ENCODE measurements at regions not wholly inside any gene's neighbourhood (a gene's known extent, or its start where the extent isn't known, plus 50 kb on each side); places are given as distances from the start of the nearest gene placed in this dataset.

DNA sequence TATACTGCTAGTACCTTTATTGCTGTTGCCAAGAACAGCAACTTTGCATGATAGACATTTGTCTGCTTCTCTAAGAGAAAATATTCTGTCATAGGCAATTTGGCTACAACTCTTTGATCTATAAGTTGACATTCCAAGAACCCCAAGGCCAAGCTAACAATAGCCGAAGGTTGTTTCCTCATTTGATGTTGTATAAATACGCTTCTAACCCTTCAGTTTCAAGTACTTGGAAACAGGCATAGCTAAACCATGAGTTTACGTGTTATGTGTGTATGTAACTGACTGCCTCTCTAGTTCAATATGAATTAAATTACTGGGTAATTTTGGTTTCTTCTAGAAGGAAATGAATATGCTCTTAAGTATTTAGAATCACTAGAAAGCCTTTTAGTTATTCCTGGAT lies 1034.0 kb downstream of the TLE4 start (continued):
- no peak for TF ChIP-seq REST (IDR thresholded peaks at IDR 0.05; ENCODE audit: borderline replicate concordance)
- TF ChIP-seq REST (CRISPR knock-in tag; IDR thresholded peaks at IDR 0.05; ENCODE audit: low read depth): no peak
- TF ChIP-seq PYGO2 (tag; IDR thresholded peaks at IDR 0.05): no peak
- no peak for TF ChIP-seq MTA3 (IDR thresholded peaks at IDR 0.05; ENCODE audit: borderline replicate concordance)
- no peak for TF ChIP-seq BRCA1 (IDR thresholded peaks at IDR 0.05)
- TF ChIP-seq BRCA1 (CRISPR knock-in tag; IDR thresholded peaks at IDR 0.05): no peak
- no peak for TF ChIP-seq RFX7 (CRISPR knock-in tag; IDR thresholded peaks at IDR 0.05)
- no peak for TF ChIP-seq IRF2 (CRISPR knock-in tag; IDR thresholded peaks at IDR 0.05)
- no peak for TF ChIP-seq ZNF449 (CRISPR knock-in tag; IDR thresholded peaks at IDR 0.05)
